ENCODE measurements at regions not wholly inside any gene's neighbourhood (a gene's known extent, or its start where the extent isn't known, plus 50 kb on each side); places are given as distances from the start of the nearest gene placed in this dataset.
"Not testable (repeated sequence)": the region's sequence is repeated elsewhere in the genome, so short reads cannot be mapped to it uniquely, and the experiment has no call there.

GRCh38 chr18:10134204-10134603 lies 220.4 kb downstream of the VAPA start:
- peaks cover 0 to 15% of the 10 kb centered on the region in 2 donors for H3K4me1 ChIP-seq
- H3K27me3 ChIP-seq, result no peaks in the 10 kb centered on the region
- no peaks in the 10 kb centered on the region for H3K9me3 ChIP-seq
- no peak for TF ChIP-seq CTCF (IDR thresholded peaks at IDR 0.05)
- H3K27ac ChIP-seq, result no peak overlapping the region
- H3K36me3 ChIP-seq, result no peaks in the 10 kb centered on the region
- no peak for DNase-seq (ENCODE audit: low spot score)
- no peak overlapping the region for H3K4me3 ChIP-seq

GRCh38 chr18:10134749-10135148 lies 220.9 kb downstream of the VAPA start:
- H3K27ac ChIP-seq; H3K4me3 ChIP-seq; H3K9me3 ChIP-seq; DNase-seq (ENCODE audit: low spot score); H3K27me3 ChIP-seq; H3K36me3 ChIP-seq: not testable (repeated sequence)
- peaks cover 0 to 17% of the 10 kb centered on the region in 2 donors for H3K4me1 ChIP-seq

- no peak for DNase-seq (ENCODE audit: low spot score)
- H3K9me3 ChIP-seq, result no peaks in the 10 kb centered on the region
- no peak overlapping the region for H3K4me3 ChIP-seq
- H3K27ac ChIP-seq, result no peak overlapping the region
- H3K27me3 ChIP-seq, result no peaks in the 10 kb centered on the region
- peaks cover 0 to 22% of the 10 kb centered on the region in 2 donors for H3K4me1 ChIP-seq
- TF ChIP-seq CTCF (IDR thresholded peaks at IDR 0.05), result no peak
- no peaks in the 10 kb centered on the region for H3K36me3 ChIP-seq
These were observed 221.6 kb downstream of the VAPA start for GRCh38 chr18:10135302-10135926.

- H3K4me3 ChIP-seq, result no peak overlapping the region
- no peaks in the 10 kb centered on the region for H3K27me3 ChIP-seq
- no peak overlapping the region for H3K27ac ChIP-seq
- TF ChIP-seq CTCF (IDR thresholded peaks at IDR 0.05), result no peak
- H3K36me3 ChIP-seq, result no peaks in the 10 kb centered on the region
- peaks cover 0 to 31% of the 10 kb centered on the region in 2 donors for H3K4me1 ChIP-seq
- H3K9me3 ChIP-seq, result no peaks in the 10 kb centered on the region
- no peak for DNase-seq (ENCODE audit: low spot score)
These were observed 224.9 kb downstream of the VAPA start for GRCh38 chr18:10138719-10139118.

GRCh38 chr18:10139783-10140410 lies 226.1 kb downstream of the VAPA start:
- Histone ChIP-seq H3K9me3 (no peaks in the 10 kb centered on the region), H3K27me3 (no peaks in the 10 kb centered on the region), H3K27ac (no peak overlapping the region), H3K4me3 (no peak overlapping the region), H3K36me3 (no peaks in the 10 kb centered on the region), H3K4me1 (peaks cover 0 to 38% of the 10 kb centered on the region in 2 donors)
- no peak for DNase-seq (ENCODE audit: low spot score)
- TF ChIP-seq CTCF (IDR thresholded peaks at IDR 0.05), result no peak

GRCh38 chr18:10140461-10141282 lies 226.9 kb downstream of the VAPA start:
- Histone ChIP-seq H3K27ac (no peak overlapping the region), H3K4me1 (peaks cover 0 to 38% of the 10 kb centered on the region in 2 donors), H3K36me3 (no peaks in the 10 kb centered on the region), H3K9me3 (no peaks in the 10 kb centered on the region), H3K27me3 (no peaks in the 10 kb centered on the region), H3K4me3 (no peak overlapping the region)
- no peak for TF ChIP-seq CTCF (IDR thresholded peaks at IDR 0.05)
- no peak for DNase-seq (ENCODE audit: low spot score)
